Epithelial cell of esophagus (primary cell): ENCODE measurements at regions not wholly inside any gene's neighbourhood (a gene's known extent, or its start where the extent isn't known, plus 50 kb on each side); places are given as distances from the start of the nearest gene placed in this dataset.

Experiments
- DNase-seq: peaks from one replicate; pipeline ENCODE4 v3.0.0; 2010; ENCODE audit warnings: low read depth
- H3K4me3 ChIP-seq: 2 replicates; pipeline ENCODE4 v1.5.1; 2011; ENCODE audit warnings: mild to moderate bottlenecking, low read length, control low read depth
- TF ChIP-seq, protein P1 (sequence below): IDR thresholded peaks from 2 replicates; pipeline ENCODE4 v1.5.1; 2011; ENCODE audit warnings: low read depth, mild to moderate bottlenecking, low read length, control low read depth, inconsistent platforms; ENCODE audit not compliant: insufficient read depth; ENCODE audit errors: missing control alignments

- H3K4me3 ChIP-seq, result no peak overlapping the region
- TF ChIP-seq, protein P1, sequence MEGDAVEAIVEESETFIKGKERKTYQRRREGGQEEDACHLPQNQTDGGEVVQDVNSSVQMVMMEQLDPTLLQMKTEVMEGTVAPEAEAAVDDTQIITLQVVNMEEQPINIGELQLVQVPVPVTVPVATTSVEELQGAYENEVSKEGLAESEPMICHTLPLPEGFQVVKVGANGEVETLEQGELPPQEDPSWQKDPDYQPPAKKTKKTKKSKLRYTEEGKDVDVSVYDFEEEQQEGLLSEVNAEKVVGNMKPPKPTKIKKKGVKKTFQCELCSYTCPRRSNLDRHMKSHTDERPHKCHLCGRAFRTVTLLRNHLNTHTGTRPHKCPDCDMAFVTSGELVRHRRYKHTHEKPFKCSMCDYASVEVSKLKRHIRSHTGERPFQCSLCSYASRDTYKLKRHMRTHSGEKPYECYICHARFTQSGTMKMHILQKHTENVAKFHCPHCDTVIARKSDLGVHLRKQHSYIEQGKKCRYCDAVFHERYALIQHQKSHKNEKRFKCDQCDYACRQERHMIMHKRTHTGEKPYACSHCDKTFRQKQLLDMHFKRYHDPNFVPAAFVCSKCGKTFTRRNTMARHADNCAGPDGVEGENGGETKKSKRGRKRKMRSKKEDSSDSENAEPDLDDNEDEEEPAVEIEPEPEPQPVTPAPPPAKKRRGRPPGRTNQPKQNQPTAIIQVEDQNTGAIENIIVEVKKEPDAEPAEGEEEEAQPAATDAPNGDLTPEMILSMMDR, result no peak
- no peak for DNase-seq
Measured at GRCh38 chr16:65272699-65273414, 151.0 kb upstream of the CDH11 start.

- DNase-seq, result no peak
- TF ChIP-seq, protein P1, result no peak
- no peak overlapping the region for H3K4me3 ChIP-seq
Measured at GRCh38 chr16:65271996-65272395, 150.1 kb upstream of the CDH11 start.

DNA sequence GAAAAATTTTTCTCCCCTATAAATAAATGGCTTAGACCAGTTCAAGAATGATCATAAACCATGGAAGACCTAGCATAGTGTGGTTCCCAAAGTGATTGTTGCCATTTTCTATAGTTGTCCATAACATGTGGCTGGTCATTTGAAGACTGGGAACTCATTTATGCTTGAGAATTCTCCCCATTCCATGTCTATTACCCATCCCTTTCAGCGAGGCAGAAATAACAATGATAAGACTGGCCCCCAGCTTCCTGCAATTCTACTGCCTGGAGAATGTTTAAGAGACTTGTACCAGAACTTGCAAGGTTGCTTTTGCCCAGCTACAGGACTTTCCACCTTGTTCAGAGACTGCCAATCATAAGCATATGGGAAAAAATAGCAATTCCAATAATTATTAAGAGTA is 146.5 kb upstream of the CDH11 start:
- H3K4me3 ChIP-seq, result no peak overlapping the region
- TF ChIP-seq, protein P1, result no peak
- DNase-seq, result no peak

- TF ChIP-seq, protein P1, result no peak
- H3K4me3 ChIP-seq, result no peak overlapping the region
Measured at GRCh38 chr16:65263896-65264295, 142.0 kb upstream of the CDH11 start.

DNA sequence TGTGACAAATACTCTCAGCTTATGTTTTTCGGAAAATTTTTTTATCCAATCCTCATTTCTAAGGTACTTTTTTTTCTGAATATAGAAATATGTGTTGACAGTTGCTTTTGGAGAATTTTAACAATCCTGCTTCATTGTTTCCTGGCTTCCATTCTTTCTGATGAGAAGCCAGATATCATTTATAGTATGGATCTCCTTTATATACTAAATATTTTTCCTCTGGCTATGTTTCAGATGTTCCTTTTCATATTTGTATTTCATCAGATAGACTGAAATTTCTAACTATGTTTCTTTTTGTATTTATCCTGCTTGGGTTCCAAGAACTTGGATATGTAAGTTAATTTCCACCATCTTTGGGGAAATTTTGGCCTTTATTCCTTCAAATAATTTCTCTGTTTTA is 138.9 kb upstream of the CDH11 start:
- no peak overlapping the region for H3K4me3 ChIP-seq
- DNase-seq, result no peak
- TF ChIP-seq, protein P1, result no peak

More at GRCh38 chr16:65263896-65264295, 142.0 kb upstream of the CDH11 start:
- no peak for DNase-seq

GRCh38 chr16:65254144-65254543 is 132.3 kb upstream of the CDH11 start:
- no peak for DNase-seq
- no peak overlapping the region for H3K4me3 ChIP-seq
- TF ChIP-seq, protein P1, result no peak

GRCh38 chr16:65249768-65250167 is 127.9 kb upstream of the CDH11 start:
- TF ChIP-seq, protein P1, result no peak

More at GRCh38 chr16:65249768-65250167, 127.9 kb upstream of the CDH11 start:
- DNase-seq, result no peak
- H3K4me3 ChIP-seq, result no peak overlapping the region
